Fibroblast of pulmonary artery (primary cell): ENCODE measurements at regions not wholly inside any gene's neighbourhood (a gene's known extent, or its start where the extent isn't known, plus 50 kb on each side); places are given as distances from the start of the nearest gene placed in this dataset.

ENCODE experiments used
- DNase-seq: peaks from one replicate; pipeline ENCODE4 v3.0.0-alpha.2; 2010; ENCODE audit warnings: low read depth
- H3K4me3 ChIP-seq: replicated peaks from 2 replicates; pipeline ENCODE4 v1.5.1; 2011; ENCODE audit warnings: low read depth, mild to moderate bottlenecking, control low read depth, low read length, moderate library complexity
- CTCF ChIP-seq: IDR thresholded peaks from 2 replicates; pipeline ENCODE4 v1.5.1; 2011; ENCODE audit warnings: mild to moderate bottlenecking, control low read depth, low read length, inconsistent platforms; ENCODE audit errors: missing control alignments

- no peak for DNase-seq
- H3K4me3 ChIP-seq: no peak overlapping the region
- TF ChIP-seq CTCF: no peak
These were observed 171.7 kb downstream of the TLR4 start for GRCh38 chr9:117875886-117876285.

DNA sequence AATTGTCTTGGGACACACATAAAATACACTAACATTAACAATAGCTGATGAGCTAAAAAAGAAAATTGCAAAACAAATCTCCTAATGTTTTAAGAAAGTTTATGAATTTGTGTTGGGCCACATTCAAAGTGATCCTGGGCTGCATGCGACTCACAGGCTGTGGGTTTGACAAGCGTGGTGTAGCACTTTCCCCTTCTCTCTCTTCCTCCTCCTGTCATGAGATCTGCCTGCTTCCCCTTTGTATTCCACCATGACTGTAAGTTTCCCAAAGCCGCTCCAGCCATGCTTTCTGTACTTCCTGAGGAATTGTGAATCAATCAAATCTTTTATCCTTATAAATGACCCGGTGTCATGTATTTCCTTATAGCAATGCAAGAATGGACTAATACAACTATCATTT is 178.0 kb downstream of the TLR4 start:
- no peak for TF ChIP-seq CTCF
- DNase-seq: no peak
- H3K4me3 ChIP-seq: no peak overlapping the region

DNA sequence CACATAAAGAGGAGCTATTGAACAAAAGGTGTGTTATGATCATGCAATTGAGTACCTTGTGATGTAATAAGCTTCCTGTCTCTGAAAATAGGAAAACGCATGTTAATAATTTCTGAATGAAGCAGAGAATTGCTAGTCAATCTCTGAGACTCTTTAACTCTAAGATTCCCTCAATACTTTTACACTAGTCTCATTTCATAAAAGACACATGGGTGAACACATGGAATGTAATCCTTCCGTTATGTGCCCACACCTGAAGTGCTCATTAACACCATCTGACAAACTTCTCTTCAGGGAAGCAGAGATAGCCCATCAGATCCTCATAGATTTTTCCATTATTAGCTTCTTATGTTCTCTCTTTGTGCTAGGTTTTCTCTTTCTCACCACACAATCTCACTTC is 182.4 kb downstream of the TLR4 start:
- TF ChIP-seq CTCF: no peak

DNA sequence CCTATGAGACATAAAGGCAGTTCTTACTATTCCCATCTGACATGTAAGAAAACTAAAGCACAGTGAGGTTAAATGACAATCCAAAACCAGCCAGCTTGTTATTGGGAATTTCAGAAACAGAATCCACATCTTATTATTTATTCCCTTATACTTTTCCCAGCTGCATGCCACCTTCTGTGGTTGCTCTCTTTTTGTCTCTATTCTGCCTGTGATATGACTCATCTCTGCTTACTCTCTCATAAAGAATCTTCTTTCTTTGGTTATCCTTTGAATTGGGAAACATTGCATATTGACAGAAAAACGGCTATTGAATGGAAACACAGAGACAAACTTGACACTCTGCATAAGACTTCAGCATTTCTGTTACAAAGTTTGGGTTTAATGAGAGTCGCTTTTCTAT is 183.2 kb downstream of the TLR4 start:
- no peak for TF ChIP-seq CTCF
- DNase-seq: no peak
- H3K4me3 ChIP-seq: no peak overlapping the region

More for the DNA sequence above, 182.4 kb downstream of the TLR4 start:
- no peak overlapping the region for H3K4me3 ChIP-seq
- DNase-seq: no peak

GRCh38 chr9:117887941-117888340 is 183.7 kb downstream of the TLR4 start:
- no peak for TF ChIP-seq CTCF
- H3K4me3 ChIP-seq: no peak overlapping the region
- DNase-seq: no peak

GRCh38 chr9:117903453-117903852 is 199.2 kb downstream of the TLR4 start:
- no peak overlapping the region for H3K4me3 ChIP-seq
- DNase-seq: no peak
- no peak for TF ChIP-seq CTCF

DNA sequence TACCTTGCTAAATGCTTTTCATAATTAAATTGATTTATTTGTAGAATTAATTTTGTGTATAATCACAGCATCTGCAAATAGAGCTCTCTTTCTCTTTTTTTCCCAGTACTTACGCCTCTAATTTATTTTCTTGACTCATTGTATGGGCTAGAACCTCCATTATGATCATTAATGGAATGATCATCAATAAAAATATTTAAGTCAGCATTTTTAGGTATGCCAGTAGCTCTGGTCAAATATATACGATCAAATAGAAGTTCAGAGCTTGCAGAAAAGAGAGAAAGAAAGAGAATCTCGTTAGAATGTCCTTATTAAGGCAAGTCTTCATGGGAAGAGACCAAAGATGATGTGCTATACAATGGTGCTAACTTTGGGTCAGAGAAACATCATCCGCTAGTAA is 202.6 kb downstream of the TLR4 start:
- TF ChIP-seq CTCF: no peak
- no peak for DNase-seq
- no peak overlapping the region for H3K4me3 ChIP-seq
